Astrocyte of the spinal cord (primary cell): ENCODE measurements at regions not wholly inside any gene's neighbourhood (a gene's known extent, or its start where the extent isn't known, plus 50 kb on each side); places are given as distances from the start of the nearest gene placed in this dataset.
"Not testable (repeated sequence)": the region's sequence is repeated elsewhere in the genome, so short reads cannot be mapped to it uniquely, and the experiment has no call there.

ENCODE experiments used
- DNase-seq: peaks from one replicate; pipeline ENCODE4 v3.0.0; 2011; ENCODE audit warnings: low read depth, low spot score
- H3K4me3 ChIP-seq: 2 replicates; pipeline ENCODE4 v1.5.1; 2011; ENCODE audit warnings: low read depth, mild to moderate bottlenecking, low read length, moderate library complexity
- in situ Hi-C: cut with HindIII; loops from 2 replicates; pipeline ENCODE4 v1.10.0; 2017; ENCODE audit warnings: low sequenced_read_pairs
- TF ChIP-seq, protein P1 (sequence below): IDR thresholded peaks from 2 replicates; pipeline ENCODE4 v1.5.1; 2012; ENCODE audit warnings: low read depth, mild to moderate bottlenecking, low read length, inconsistent platforms

DNA sequence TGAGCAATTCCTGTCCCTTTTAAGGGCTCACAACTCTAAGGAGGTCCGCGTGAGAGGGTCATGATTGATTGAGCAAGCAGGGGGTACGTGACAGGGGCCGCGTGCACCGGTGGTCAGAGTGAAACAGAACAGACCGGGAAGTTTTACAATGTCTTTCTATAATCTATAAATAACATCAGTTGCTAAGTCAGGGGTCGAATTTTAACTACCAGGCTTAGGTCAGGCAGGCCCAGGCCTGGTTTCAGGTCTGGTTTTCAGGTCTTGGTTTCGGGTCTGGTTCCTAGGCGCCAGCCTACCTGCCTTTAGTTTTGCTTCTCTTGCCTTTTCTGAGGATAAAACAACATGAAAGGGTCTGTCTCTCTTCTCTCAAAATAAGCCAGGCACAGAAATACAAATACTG, 476.0 kb upstream of the CAMK1G start:
- H3K4me3 ChIP-seq = no peak overlapping the region
- in situ Hi-C loops = no loop called here
- DNase-seq = no peak
- TF ChIP-seq, protein P1, sequence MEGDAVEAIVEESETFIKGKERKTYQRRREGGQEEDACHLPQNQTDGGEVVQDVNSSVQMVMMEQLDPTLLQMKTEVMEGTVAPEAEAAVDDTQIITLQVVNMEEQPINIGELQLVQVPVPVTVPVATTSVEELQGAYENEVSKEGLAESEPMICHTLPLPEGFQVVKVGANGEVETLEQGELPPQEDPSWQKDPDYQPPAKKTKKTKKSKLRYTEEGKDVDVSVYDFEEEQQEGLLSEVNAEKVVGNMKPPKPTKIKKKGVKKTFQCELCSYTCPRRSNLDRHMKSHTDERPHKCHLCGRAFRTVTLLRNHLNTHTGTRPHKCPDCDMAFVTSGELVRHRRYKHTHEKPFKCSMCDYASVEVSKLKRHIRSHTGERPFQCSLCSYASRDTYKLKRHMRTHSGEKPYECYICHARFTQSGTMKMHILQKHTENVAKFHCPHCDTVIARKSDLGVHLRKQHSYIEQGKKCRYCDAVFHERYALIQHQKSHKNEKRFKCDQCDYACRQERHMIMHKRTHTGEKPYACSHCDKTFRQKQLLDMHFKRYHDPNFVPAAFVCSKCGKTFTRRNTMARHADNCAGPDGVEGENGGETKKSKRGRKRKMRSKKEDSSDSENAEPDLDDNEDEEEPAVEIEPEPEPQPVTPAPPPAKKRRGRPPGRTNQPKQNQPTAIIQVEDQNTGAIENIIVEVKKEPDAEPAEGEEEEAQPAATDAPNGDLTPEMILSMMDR = no peak

DNA sequence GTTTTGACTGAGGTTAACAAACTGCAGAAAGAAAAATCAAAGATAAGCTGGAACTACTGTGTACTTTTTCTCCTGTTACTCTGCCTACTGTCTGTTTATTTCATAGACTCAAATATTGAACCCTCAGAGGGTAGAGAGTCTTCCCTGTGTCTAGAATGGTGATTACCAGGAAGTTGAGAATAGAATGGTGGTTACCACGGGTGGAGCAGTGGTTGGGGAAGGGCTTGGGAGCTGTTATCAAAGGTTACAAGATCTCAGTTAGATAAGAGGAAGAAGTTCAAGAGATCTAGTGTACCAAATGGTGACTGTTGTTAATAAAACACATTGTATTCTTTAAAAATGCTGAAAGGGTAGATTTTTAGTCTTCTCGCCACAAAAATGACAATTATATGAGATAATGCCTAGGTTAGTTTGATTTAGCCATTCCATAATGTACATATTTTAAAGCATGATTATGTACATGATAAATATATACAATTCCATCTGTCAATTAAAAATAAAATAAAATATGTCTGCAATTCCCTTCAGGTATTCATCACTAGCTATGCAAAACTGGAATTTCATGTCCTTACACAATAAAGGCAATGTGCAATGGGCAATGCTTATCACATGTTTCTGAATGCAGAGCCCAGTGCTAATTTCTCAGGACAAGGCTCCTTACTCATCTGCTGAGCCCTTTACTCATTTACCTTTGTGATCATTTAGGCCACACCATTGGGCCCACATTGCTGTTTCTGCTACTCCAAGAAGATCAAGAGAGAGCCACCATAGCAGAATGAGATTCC, 474.3 kb upstream of the CAMK1G start:
- TF ChIP-seq, protein P1 = no peak
- in situ Hi-C loops = no loop called here
- no peak overlapping the region for H3K4me3 ChIP-seq
- no peak for DNase-seq

DNA sequence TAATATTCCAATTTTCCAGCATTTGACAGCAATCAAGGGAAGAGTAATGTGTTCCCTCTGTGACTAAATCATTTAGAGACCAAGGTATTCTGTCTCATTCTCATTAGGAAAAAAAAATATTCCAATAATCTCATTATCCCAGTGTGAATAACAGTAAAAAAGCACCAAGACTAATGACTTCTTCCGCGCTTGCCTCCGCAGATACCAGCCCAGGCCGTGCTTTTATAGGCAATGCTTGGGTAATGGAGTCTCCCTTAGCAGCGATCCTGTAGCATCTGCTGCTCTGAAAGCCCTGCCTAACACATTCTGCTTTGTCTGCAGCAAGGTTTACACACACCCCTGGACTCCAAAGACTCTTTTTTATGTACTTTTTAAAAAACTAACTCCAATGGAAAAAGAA, 470.0 kb upstream of the CAMK1G start:
- in situ Hi-C loops = no loop called here
- no peak overlapping the region for H3K4me3 ChIP-seq
- DNase-seq = no peak
- TF ChIP-seq, protein P1 = no peak

DNA sequence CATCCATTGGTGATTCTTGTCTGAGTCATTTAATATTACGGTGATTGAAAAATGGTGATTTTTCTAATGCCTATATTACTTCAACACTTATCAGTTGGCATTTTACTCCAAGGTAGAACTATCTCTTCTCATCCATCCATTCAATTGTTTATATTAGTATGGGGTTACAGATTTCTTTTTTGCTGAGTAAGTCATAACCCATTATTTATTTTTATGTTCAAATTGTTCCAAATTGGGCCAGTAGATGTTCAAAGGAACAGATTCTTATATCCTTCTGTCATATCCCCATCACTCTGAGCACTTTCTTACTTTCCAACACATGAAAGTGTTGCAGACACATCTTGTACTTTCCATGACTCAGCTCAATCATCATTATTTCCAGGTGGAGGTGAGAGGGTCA, 466.8 kb upstream of the CAMK1G start:
- no peak for DNase-seq
- in situ Hi-C loops = no loop called here

DNA sequence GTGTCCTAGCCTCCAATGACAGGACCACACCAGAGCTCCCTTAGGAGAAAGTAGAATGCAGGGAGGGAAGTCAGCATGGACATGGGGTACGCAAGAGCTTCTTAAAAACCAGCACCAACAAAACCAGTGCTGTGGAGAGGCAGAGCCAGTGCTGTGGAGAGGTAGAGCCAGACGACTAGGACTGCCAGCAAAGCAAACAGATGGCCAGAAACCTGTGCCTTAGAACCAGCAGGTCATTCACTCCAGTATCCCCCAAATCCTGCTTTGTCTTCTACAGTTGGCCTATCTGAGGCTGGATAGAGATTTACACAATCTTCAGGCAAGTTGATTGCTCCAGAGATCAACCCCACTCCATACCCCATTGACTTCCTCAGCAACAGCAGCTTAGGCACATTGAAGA, 459.9 kb upstream of the CAMK1G start:
- DNase-seq = no peak
- no peak overlapping the region for H3K4me3 ChIP-seq
- TF ChIP-seq, protein P1 = no peak
- in situ Hi-C loops = no loop called here

More for the DNA sequence above, 466.8 kb upstream of the CAMK1G start:
- TF ChIP-seq, protein P1 = no peak
- no peak overlapping the region for H3K4me3 ChIP-seq

DNA sequence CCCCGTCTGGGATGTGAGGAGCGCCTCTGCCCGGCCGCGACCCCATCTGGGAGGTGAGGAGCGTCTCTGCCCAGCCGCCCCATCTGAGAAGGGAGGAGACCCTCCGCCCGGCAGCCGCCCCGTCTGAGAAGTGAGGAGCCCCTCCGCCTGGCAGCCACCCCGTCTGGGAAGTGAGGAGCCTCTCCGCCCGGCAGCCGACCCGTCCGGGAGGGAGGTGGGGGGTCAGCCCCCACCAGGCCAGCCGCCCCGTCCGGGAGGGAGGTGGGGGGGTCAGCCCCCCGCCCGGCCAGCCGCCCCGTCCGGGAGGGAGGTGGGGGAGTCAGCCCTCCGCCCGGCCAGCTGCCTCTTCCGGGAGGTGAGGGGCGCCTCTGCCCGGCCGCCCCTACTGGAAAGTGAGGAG, 454.4 kb upstream of the CAMK1G start:
- H3K4me3 ChIP-seq, DNase-seq, in situ Hi-C loops: not testable (repeated sequence)

DNA sequence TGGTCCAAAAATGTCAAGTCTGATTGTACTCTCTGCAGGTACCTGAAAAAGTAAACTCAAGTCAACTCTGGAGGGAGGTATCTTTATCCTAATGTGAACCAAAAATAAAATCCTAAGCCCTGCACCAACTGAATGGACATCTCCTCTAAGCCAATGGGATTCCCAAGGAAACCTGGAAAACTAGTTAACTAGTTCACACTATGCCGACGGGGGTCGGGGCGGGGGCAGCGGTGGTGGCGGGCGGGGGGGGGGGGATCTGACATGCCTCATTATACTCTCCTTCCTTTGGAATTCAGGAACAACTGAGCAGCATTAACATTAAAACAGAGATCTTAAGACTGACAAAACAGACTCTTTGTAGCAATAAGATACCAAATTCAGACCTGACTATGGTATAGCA, 452.6 kb upstream of the CAMK1G start:
- in situ Hi-C loops = no loop called here
- TF ChIP-seq, protein P1 = no peak

More for the DNA sequence above, 452.6 kb upstream of the CAMK1G start:
- H3K4me3 ChIP-seq = no peak overlapping the region
- no peak for DNase-seq
